Hippocampal formation (tissue), 2 donors: ENCODE measurements at regions not wholly inside any gene's neighbourhood (a gene's known extent, or its start where the extent isn't known, plus 50 kb on each side); places are given as distances from the start of the nearest gene placed in this dataset.

Experiments used
- DNase-seq, 2 donors: peaks; one replicate each; lab custom pipeline; 2025; lab: John Stamatoyannopoulos, UW

DNA sequence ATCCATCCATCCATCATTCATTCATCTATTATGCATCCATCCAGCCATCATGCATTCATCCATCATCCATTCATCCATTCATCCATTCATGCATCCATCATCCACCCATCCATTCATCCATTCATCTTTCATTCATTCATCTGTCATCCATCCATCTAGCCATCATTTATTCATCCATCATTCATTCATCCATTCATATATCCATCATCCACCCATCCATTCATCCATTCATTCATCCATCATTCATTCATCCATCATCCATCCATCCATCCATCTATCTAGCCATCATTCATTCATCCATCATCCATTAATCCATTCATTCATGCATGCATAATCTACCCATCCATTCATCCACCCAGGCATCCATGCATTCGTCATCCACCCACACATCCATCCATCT lies 1450.3 kb downstream of the TBC1D22A start:
- DNase-seq, result no peak

DNA sequence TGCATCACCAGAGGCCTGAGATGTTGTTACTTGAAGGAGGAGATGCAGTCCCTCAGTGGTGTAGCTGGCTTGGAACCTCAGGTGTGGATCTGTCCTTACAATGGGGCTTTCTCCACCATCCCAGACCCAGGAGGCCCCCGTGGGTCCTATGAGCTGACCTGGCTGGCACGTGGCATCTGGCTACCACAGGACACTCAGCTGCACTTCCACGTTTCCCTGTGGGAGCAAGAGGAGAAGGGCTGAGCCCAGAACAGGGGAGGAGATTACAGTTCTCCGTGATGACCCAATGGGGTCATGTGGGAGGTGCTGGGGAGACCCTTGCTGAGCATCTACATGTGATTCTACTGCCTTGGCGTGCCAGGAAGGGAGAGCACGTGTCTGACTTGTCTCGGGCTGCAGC lies 1448.4 kb downstream of the TBC1D22A start:
- DNase-seq, result no peak

DNA sequence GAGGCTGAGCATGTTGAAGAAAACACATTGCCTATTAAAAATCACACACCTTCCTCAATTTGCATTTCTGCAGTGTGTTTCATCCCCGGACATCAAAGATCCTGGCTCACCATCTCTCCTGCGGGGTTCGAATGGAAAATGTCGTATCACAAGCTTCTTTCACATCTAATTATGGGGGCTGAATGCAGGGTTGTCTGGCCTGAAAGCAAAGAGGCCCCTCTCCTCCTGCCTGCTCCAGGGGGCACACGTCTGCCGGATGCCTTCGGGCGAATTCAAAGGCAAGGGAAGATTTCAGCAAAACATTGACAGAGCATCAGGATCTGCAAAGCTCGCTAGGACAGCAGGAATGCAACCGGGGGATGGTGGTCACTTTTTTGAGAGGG lies 1447.7 kb downstream of the TBC1D22A start:
- DNase-seq, result no peak

- DNase-seq, result no peak
Measured at GRCh38 chr22:48209473-48210197, 1447.2 kb downstream of the TBC1D22A start.

DNA sequence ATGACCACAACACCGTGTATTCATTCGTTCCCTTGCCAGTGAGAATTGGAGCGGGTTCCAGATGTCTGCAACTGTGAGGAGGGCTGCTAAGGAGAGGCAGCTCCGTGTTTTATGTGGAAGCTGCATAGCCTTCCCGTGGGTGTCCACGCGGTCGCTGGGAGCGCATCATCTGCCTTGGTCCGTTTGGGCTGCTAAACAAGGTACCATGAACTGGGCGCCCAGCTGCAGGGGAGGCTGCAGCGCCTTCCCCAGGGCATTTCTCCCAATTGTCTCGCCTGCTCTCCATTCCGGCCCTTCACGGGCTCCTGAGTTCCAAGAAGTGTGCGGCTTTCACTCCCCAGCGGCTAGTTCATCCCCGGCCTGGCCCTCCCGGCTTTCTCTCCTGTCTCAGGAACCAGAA lies 1446.4 kb downstream of the TBC1D22A start:
- DNase-seq, result no peak

GRCh38 chr22:48207919-48208535 lies 1445.6 kb downstream of the TBC1D22A start:
- DNase-seq, result no peak

GRCh38 chr22:48205790-48206189 lies 1443.3 kb downstream of the TBC1D22A start:
- no peak for DNase-seq

DNA sequence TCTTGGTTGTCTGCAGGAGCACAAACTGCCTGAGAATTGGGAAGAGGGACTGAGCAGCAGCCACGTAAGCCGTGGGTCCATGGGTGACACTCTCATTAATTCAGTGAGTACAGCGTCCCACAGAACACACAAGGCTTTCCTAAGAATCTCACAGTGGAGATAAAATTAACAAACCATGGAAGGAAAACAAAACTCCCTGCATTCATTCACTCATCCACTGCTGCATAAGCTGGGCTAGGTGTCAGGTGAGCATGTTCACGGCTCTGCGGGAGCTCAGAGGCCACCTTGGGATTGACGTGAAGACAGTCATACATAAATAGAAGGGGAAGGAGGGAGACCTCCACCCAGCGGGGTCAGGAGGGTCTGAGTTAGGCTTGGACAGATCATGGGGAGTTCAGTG lies 1442.7 kb downstream of the TBC1D22A start:
- DNase-seq, result no peak

GRCh38 chr22:48204296-48204695 lies 1441.8 kb downstream of the TBC1D22A start:
- no peak for DNase-seq

DNA sequence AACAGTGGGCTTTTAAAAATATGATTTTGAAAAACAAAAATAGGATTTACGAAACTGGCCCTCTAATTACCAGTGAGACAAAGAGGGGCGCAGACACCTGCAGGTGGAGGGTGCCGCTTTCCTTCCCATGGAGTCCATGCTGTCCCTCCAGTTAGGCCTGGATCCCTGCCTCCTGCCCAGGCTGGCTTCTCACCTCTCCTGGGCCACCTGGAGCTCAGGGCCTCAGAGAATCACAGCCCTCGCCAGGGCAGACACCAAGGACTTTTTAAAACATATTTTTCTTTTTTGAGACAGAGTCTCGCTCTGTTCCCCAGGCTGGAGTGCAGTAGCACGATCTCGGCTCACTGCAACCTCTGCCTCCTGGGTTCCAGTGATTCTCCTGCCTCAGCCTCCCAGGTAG lies 1437.2 kb downstream of the TBC1D22A start:
- DNase-seq, result no peak

- no peak for DNase-seq
Measured at GRCh38 chr22:48198489-48199459, 1436.3 kb downstream of the TBC1D22A start.

GRCh38 chr22:48197189-48197690 lies 1434.8 kb downstream of the TBC1D22A start:
- DNase-seq, result no peak

DNA sequence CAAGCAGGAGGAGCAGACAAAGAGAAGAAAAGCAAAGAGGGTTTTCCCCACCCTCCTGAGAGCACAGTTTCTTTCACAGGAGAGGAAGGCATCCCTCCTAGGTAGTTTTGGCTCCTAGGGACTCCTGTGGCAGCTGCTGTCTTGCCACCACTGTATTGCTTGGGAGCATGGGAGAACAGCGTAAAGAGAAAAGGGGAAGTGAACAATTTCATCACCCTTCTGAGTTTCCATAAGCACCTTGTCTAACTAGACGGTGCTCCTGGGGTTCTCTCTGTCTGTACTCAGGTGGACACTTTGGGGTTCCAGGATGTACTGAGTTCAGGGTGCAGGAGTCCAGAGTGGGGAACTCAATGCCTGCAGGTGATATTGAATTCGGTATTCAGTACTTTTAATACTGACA lies 1430.5 kb downstream of the TBC1D22A start:
- no peak for DNase-seq

DNA sequence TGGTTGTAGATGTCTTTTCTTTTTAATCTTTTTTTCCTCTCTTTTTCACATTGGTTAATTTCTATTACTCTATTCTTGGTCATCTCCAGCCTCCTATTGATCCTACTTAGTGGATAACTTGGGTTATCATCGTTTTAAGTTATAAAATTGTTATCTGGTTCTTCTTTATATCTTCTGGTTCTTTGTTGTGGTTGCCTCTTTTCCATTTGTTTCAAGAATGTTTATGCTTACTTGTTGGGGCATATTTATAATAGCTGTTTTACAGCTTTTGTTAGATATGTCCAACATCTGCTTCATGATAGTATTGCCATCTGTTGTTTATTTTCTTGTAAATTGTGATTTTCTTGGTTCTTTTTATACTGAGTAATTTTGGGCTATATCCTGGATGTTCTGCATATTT lies 1429.6 kb downstream of the TBC1D22A start:
- DNase-seq, result no peak

- DNase-seq, result no peak
Measured at GRCh38 chr22:48188231-48188721, 1425.8 kb downstream of the TBC1D22A start.

DNA sequence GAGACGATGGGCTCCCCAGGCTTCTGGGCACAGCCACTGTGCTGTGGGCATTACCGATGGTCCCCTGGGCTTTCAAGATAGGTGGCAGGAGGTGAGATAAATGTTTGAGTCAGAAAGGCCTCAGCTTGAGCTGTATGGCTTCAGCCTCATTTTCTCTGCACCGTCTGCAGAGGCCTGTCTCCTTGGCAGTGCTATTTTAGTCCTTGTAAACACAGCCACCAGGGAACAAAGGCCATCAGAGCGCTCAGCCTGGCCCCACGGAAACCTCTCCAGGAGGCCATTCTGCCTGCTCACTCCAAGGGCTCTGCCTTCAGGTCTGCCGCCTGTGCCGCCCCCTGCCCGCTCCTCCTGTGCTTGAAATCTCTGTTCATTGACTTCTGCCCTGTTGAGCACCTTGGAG lies 1424.9 kb downstream of the TBC1D22A start:
- no peak for DNase-seq

DNA sequence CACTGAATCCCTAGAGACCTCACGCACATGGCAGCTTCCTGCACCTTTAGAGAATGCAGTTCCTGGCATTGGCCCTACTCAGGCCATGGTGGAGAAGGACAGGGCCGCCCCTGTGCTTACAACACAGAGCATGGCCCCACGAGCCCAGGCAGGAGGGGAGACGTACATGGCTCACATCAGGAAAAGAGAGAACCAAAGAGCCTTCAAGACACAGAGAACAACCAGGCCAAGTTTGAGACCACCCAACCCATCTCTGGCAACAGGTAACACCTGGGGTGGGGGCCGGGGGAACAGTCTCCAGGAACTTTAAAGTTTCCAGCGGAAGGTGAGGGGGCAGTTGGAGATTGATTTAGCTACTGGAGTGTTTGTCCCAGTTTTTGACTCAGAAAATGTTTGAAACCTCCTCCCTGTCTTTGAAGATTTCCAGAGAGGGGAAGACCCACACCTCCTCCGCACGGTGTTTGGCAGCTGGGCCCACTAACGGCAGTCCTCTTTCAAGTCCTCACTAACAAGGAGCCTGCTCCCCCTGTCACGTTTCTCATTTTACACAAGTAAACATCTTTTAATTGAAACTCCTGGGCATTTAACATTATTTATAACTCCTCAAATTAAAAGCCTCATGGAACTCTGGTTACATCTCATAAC lies 1423.8 kb downstream of the TBC1D22A start:
- DNase-seq, result no peak

GRCh38 chr22:48185071-48186055 lies 1422.9 kb downstream of the TBC1D22A start:
- no peak for DNase-seq

DNA sequence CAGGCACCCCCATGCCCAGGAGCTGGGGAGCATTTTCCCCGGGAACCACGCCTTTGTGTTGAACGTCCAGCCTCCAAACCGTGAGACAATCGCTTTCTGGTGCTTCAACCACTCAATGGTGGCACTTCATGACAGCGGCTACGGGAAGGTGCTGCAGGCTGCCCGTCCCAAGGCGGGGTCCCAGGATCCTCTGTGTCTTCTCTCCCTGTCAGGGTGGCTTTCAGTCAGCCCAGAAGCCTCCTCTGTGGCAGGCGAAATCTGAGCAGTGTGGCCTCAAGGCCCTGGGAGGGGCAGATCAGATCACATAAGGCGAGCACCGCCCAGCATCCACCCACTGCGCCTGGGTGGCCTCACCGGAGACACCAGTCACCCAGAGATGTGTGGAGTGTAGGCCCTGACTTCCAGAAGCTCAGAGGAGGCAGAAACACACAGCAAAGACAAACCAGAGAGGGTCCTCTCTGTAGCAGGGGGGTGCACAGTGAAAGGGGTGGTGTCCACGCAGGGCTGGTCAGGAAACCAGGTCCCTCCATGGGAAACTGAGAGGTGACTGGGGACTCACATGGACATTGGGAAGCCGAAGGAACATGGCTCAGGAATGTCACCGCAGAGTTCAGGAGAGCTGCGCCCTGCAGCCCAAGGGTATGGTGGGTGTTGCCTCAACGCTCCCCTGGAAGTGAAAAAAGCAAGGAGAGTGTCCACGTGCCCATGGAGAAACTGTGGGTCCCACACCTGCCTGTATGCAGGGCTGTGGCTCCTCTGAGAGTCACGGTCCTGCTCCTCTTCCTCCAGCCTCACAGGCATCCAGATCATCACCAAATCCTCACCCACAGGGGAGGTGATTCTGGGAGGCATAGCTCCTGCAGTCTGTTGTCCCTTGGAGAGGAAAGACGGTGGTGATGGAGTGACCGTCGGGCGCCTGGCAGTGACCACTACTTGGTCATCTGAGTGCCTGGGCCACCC lies 1420.7 kb downstream of the TBC1D22A start:
- no peak for DNase-seq
